Superior temporal gyrus (tissue), 1 donor: ENCODE measurements at regions not wholly inside any gene's neighbourhood (a gene's known extent, or its start where the extent isn't known, plus 50 kb on each side); places are given as distances from the start of the nearest gene placed in this dataset.

Experiments used
- DNase-seq: peaks from one replicate; pipeline ENCODE4 v3.0.0-alpha.2; 2016; ENCODE audit errors: extremely low spot score

- DNase-seq = no peak
These were observed 204.6 kb downstream of the LTN1 start for GRCh38 chr21:28788030-28788429.

- no peak for DNase-seq
These were observed 209.0 kb downstream of the LTN1 start for GRCh38 chr21:28783641-28784185.

GRCh38 chr21:28781602-28782276 is 210.9 kb downstream of the LTN1 start:
- DNase-seq = no peak

GRCh38 chr21:28779914-28780313 is 212.8 kb downstream of the LTN1 start:
- DNase-seq = no peak

DNA sequence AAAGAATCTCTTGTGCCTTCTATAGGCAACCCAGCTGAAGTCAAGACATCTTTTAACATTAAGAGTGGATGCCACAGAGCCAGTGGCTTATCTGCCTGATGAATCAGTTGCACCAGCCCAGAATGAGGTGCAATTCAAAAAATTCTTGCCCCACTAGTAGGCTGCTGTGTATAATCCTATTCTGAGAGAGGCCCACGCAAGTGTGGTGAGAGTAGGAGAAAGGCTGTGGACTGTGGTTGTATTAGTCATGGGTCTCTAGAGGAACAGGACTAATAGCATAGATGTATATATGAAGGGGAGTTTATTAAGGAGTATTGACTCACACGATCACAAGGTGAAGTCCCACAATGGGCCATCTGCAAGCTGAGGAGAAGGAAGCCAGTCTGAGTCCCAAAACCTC is 216.4 kb downstream of the LTN1 start:
- DNase-seq = no peak

- no peak for DNase-seq
These were observed 217.6 kb downstream of the LTN1 start for GRCh38 chr21:28775071-28775470.

DNA sequence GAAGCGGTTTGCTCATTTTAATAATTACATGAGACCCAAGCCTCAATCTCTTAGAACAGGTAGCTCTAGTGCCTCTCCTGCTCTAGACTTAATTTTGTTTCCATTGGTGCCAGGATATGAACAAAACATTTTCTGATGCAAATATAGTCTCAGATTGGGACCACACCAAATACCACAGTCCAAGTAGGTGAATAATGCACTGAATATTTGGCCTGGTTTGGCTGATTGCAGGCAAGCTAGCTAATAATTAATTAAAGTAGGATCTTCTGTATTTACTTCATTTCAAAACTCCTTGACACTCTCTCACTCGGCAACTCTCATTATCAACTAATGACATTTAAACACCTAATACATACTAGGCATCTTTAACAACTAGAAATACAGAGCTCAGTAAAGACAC is 219.6 kb downstream of the LTN1 start:
- no peak for DNase-seq

GRCh38 chr21:28771790-28772501 is 220.7 kb downstream of the LTN1 start:
- no peak for DNase-seq

GRCh38 chr21:28770867-28771661 is 221.6 kb downstream of the LTN1 start:
- no peak for DNase-seq

DNA sequence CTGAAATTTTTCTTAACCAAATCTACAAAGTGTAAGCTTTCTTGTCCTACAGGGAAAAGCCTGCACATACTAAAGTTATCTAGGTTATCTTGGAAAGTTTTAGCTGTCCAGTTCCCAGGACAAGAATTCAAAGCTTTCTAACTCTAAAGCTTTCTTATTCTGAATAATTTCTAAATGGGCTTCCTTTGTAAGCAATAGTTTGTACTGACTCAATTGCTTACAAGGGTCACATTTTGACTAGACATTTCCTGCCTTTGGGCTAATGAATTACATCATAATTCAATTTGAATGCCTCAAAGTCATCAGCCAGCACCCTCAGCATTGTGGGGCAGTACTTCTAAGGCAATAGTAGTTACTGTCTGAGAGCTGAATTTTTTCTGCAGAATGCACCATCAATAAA is 223.0 kb downstream of the LTN1 start:
- DNase-seq = no peak

DNA sequence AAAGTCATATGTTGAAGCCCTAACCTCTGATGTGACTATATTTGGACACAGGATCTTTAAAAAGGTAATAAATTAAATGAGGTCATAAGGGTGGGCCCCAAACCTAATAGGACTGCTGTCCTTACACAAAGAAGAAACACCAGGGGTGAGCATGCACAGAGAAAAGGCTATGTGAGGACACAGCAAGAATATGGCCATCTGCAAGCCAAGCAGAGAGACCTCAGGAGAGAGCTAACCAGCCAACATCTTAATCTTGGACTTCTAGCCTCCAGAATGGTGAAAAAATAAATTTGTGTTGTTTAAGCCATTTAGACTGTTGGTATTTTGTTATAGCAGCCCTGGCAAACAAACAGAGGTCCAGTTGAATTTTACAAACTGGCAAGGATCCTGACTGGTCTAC is 223.9 kb downstream of the LTN1 start:
- no peak for DNase-seq

DNA sequence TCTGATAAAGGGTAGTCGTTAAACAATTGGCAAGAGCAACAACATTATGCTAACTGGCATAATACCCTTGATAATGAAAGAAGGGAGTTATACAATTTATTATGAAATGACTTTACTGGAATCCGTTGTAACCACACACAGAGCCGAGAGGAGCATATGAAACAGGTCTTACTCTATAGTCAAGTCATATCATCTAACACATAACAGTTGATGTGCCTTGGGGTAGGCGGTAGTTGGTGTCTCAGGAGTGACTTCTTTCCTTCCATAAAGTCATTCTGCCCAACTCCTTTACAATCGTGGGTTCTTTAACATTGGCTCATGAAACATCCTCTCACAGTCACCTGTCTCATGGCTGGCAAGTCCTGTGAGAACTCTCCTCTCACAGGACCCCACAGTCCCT is 225.2 kb downstream of the LTN1 start:
- no peak for DNase-seq

DNA sequence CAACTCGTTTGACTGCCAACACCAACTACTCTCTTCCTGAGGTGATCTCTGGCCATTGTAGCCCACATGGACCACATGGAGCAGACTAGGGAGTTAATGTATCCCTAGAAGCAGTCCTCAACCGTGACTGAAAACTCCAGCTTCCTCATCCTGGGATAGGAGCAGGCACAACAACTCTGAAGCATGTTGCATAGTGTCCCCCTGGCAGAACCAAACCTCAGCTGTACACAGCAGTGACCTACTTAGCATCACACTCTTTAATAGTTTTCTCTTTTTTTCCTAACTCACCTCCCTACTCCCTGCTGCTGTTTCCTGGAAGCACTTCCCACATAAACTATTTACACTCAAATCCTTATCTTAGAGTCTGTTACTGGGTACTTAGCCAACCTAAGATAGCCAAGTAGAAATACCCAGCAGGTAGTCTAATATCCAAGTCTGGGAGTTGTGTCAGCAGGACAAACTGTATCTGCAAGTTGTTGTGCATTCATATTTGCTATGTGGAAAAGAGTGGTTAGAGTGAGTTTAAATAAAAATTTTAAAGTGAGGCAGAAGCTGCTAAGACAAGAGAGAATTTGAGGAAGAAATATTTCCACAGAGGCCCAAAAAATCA is 228.8 kb downstream of the LTN1 start:
- DNase-seq = no peak

GRCh38 chr21:28762357-28762735 is 230.3 kb downstream of the LTN1 start:
- no peak for DNase-seq

DNA sequence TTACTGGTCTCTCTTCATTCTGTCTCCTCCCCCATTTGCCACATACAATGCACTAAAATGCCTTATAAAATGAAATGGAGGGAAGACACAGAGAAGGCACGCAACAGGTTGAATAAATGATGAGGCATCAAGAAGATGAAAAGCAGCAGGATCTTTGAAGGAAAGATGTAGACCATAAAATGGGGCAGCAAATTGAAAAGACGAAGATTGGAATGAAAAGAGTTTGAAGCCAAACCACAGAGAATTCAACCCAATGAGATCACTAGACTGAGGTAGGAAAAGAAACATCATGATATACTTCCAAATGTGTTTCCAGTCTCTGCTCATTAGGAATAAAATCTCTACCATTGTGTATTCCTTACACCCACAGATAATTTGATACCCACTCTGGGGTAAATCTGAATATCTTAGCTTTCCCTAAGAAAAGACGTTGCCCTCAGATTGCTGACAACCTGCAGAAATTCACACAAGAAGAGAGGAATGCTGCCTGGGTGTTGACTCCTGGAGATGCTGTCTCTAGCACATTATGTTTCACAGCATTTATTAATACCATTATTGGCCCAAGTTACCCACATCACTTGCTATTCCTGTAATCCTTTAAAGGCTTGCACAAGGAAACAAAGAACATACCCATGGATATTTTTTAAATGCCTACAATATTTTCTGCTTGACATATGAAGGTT is 230.9 kb downstream of the LTN1 start:
- no peak for DNase-seq

DNA sequence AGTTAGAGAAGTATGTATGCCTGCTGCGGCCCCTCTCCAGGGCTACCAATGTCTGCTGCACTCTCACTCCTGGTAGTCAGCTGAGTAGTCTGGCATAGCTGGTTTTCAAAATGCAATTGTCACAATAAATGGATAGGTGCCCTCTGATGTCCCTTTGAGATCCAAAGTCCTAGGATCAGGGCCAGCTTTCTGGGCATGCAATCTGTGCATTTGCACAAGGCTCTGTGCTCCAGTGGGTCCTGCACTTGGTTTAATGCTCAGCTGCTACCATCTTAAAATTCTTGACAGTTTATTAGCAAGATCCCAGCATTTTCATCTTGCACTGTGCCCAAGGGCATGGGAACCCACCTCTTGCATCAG is 233.8 kb downstream of the LTN1 start:
- no peak for DNase-seq

DNA sequence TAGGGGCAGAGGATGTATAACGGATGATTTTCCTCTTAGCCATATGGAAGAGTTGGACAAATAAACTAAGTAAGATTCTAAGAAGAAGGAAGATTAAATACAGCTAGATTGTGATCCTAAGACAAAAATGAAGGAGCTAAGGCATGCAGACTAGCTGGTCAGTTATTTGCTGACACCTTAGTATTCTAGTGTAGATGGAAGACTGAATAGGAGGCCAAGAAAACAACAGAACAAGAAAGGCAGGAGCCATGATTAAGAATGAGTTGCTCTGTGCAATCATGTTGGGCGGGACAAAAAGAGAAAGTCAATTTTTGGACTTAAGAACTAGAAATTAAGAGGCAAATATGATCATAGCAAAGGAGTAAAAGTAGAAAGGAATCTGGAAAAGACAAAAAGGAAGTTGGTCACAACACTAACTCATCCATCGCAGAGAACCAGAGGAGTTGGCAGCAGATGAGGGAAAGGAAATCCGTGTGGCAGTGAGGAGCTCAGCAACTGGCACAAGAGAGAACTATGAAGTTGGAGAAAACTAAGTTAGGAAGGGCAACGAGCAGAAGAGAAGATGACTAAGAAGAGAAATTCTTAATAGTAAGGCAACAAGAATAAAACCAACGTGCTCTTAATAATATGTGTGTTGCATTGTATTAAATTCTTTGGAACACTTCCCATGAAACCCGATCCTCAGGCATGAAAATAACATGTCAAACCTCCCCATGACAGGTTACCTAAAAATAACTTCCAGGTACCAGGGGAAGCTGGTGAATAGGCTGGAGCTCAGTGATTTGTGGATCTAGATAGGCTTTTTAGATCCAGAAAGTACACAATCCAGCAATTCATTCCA is 234.4 kb downstream of the LTN1 start:
- DNase-seq = no peak

- DNase-seq = no peak
These were observed 237.8 kb downstream of the LTN1 start for GRCh38 chr21:28754862-28755261.

DNA sequence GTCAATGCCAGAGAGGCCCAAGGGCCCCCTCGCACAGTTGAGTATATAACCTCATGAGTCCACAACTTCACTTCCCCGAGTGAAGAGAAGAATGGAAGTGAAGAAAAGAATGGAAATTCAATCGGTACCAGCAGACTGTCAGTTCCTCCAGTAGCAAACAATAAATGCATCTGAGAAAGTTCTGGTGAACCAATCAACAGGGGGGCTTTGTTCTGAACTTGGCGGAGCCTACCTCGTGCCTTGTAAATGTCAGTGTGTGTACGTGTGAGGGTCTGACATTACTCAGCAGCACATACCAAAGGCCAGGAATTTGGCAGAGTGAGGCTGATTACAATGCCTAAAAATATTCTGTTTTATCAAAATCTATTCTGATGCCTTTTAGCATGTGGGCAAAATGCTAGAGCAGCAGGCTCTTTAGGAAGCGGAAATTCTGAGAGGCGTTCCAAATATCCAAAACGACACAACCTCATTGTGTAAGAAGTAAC is 238.5 kb downstream of the LTN1 start:
- DNase-seq = no peak

- no peak for DNase-seq
These were observed 240.5 kb downstream of the LTN1 start for GRCh38 chr21:28752131-28752530.

DNA sequence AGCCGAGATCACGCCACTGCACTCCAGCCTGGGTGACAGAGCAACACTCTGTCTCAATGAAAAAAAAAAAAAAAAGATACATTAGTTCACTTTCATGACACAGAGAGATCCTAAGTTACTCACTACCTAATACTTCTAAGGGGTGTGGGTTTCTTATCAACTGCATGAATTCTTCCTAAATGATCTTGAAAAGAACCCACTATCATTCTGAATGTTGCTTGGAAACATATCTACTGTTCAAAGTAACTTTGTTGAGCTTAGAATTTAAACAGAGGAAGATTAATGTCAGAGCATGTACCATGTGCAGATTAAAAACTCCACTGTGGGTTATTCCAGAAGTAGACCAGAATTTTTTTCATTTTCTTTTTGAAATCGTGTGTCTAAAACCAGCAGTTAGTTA is 241.5 kb downstream of the LTN1 start:
- no peak for DNase-seq
